Ascending aorta (tissue), 2 donors: ENCODE measurements at regions not wholly inside any gene's neighbourhood (a gene's known extent, or its start where the extent isn't known, plus 50 kb on each side); places are given as distances from the start of the nearest gene placed in this dataset.

Experiments used
- DNase-seq, 2 donors: peaks; one replicate each; pipeline ENCODE4 v3.0.0-alpha.2; 2019; ENCODE audit warnings: low spot score in 2 of 2
- H3K27ac ChIP-seq, 2 donors: fragments of 200-600 bp; sonication (generic); one replicate each; pipeline ENCODE4 v1.5.1; 2016 to 2017; ENCODE audit warnings: mild to moderate bottlenecking in 1 of 2
- H3K27me3 ChIP-seq: fragments of 200-600 bp; sonication (generic); one replicate; pipeline ENCODE4 v1.5.1; 2017
- H3K36me3 ChIP-seq, 2 donors: fragments of 200-600 bp; sonication (generic); one replicate each; pipeline ENCODE4 v1.5.1; 2016
- H3K4me1 ChIP-seq, 2 donors: fragments of 200-600 bp; sonication (generic); one replicate each; pipeline ENCODE4 v1.5.1; 2016 to 2017; ENCODE audit warnings: mild to moderate bottlenecking in 1 of 2
- H3K4me3 ChIP-seq, 2 donors: fragments of 200-600 bp; sonication (generic); one replicate each; pipeline ENCODE4 v1.5.1; 2016 to 2017; ENCODE audit warnings: mild to moderate bottlenecking in 1 of 2
- H3K9me3 ChIP-seq, 2 donors: fragments of 200-600 bp; sonication (generic); one replicate each; pipeline ENCODE4 v1.5.1; 2016
- intact Hi-C: fragments of 100-400 bp; cut with DNase I; formaldehyde crosslinking; loops from one replicate; pipeline ENCODE4 v1.15.1; 2023
- TF ChIP-seq, protein P1 (sequence below), 3 experiments: fragments of 200-600 bp in 2 of 3; fragments of 450-650 bp in 1 of 3; sonication (generic) in 2 of 3; IDR thresholded peaks; one replicate each; pipeline ENCODE4 v1.5.1; 2016 to 2019; ENCODE audit warnings: antibody characterized with exemption in 3 of 3, mild to moderate bottlenecking in 1 of 3, moderate library complexity in 1 of 3

DNA sequence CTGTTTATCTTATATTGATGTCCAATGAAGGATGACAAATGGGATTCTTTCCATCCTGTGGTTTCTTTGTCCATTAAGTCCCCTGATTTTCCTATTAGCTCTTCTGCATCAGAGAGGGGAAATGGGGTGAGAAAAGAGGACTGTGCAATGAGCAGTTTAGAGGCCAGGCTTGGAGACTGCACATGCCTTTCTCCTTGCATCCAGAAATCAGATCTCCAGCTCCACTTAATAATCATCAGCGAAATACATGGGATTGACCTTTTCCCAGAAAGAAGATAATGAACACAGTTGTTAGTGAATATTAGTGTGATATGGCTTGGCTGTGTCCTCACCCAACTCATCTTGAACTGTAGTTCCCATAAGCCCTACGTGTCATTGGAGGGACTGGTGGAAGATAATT lies 697.4 kb downstream of the CBLN2 start:
- Histone ChIP-seq H3K4me3 (no peak overlapping the region), H3K27me3 (no peaks in the 10 kb centered on the region), H3K9me3 (no peaks in the 10 kb centered on the region), H3K36me3 (no peaks in the 10 kb centered on the region), H3K27ac (no peak overlapping the region), H3K4me1 (no peaks in the 10 kb centered on the region)
- no peak for DNase-seq
- intact Hi-C loops, result no loop called here
- TF ChIP-seq, protein P1, sequence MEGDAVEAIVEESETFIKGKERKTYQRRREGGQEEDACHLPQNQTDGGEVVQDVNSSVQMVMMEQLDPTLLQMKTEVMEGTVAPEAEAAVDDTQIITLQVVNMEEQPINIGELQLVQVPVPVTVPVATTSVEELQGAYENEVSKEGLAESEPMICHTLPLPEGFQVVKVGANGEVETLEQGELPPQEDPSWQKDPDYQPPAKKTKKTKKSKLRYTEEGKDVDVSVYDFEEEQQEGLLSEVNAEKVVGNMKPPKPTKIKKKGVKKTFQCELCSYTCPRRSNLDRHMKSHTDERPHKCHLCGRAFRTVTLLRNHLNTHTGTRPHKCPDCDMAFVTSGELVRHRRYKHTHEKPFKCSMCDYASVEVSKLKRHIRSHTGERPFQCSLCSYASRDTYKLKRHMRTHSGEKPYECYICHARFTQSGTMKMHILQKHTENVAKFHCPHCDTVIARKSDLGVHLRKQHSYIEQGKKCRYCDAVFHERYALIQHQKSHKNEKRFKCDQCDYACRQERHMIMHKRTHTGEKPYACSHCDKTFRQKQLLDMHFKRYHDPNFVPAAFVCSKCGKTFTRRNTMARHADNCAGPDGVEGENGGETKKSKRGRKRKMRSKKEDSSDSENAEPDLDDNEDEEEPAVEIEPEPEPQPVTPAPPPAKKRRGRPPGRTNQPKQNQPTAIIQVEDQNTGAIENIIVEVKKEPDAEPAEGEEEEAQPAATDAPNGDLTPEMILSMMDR (IDR thresholded peaks at IDR 0.05), result no peak

DNA sequence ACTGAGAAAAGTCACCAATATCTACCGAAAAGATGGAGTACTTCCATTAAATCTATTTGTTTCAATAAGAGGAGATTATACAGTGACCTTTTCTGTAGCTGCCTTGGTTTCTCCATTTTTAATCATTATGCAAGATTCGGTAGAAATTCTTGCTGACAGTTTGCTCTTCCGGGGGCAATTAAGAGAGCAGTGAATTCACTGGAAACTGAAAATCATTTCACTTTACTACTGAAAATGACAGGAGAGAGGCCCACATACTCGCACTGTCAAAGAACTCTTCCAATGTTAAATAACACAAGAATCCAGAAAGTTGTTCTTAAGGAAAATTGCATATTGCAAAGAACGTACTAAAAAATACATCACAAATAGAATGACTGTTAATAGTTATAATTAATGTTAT lies 699.3 kb downstream of the CBLN2 start:
- intact Hi-C loops, result no loop called here
- TF ChIP-seq, protein P1 (IDR thresholded peaks at IDR 0.05), result no peak
- H3K36me3 ChIP-seq, result no peaks in the 10 kb centered on the region
- H3K9me3 ChIP-seq, result no peaks in the 10 kb centered on the region
- DNase-seq, result no peak
- H3K4me3 ChIP-seq, result no peak overlapping the region
- no peaks in the 10 kb centered on the region for H3K4me1 ChIP-seq
- H3K27ac ChIP-seq, result no peak overlapping the region
- H3K27me3 ChIP-seq, result no peaks in the 10 kb centered on the region

DNA sequence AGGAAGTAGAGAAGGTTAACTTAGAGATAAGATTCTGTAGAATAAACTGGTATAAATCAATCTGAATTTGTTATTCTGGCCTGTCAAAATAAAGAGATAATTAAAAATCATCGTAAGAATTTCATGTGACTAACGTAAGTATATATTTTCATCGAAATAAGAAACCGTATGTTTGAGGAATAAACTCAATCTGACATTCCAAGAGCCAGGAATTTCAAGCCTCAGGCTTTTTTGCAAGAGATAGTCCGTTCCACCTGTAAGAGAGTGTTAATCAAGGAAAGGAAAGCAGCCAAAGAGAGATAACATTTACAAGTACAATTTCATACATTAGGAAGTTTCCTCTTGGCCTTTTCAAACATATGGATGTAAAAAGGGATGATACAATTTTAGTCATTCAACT lies 701.5 kb downstream of the CBLN2 start:
- no peak for DNase-seq
- Histone ChIP-seq H3K27ac (no peak overlapping the region), H3K27me3 (no peaks in the 10 kb centered on the region), H3K36me3 (no peaks in the 10 kb centered on the region), H3K4me1 (no peaks in the 10 kb centered on the region), H3K4me3 (no peak overlapping the region), H3K9me3 (no peaks in the 10 kb centered on the region)
- TF ChIP-seq, protein P1 (IDR thresholded peaks at IDR 0.05), result no peak
- intact Hi-C loops, result no loop called here

DNA sequence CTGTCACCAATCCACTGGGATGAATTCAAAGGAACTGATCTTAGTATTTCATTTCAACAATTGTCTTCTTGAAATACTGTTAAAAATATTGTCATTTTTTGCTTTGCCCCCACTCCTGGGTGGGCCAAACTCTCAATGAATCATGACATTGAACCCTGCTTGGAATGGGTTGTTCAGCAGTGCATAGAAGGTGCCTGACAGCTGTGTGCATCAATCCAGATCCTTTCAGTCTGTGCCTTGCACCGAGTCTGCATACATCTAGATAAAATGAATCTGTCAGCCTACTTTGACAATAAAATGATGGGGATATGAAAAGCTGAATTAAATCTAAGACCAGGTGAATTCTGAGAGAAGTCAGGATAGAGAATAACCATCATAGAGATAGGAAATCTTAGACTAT lies 706.6 kb downstream of the CBLN2 start:
- DNase-seq, result no peak
- H3K9me3 ChIP-seq, result no peaks in the 10 kb centered on the region
- no peaks in the 10 kb centered on the region for H3K4me1 ChIP-seq
- TF ChIP-seq, protein P1 (IDR thresholded peaks at IDR 0.05), result no peak
- H3K36me3 ChIP-seq, result no peaks in the 10 kb centered on the region
- no peak overlapping the region for H3K27ac ChIP-seq
- no peaks in the 10 kb centered on the region for H3K27me3 ChIP-seq
- intact Hi-C loops, result no loop called here
- H3K4me3 ChIP-seq, result no peak overlapping the region

DNA sequence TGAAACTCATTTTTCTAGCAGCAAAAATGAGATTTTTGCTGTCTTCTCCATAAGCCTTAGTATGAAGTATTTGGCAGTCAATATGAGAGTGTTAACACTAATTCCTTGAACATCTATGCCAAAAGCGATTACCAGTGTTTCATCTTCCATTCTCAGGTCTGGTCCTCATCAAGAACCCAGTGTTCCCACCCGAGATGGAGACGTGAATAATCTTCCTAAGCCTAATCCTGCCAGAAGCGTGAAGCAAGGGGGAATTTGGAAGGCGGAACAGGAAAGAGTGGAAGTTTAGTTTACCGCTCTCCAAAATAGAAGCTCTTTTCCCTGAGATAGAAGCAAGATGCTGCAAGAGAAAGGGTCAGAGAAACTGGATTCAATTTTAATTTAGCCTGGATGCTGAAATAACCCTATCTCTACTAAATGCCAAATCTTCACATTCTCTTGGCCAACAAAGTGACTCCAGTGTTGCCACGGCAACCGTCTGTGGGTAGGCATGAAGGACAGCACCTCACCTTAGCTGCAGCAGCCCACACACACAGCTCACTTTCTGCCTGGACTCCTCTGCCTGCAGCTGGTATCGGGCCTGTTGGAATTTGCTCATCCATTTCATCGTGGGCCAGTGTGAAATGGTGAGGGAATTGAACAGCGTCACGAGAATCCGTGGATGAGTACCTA lies 711.1 kb downstream of the CBLN2 start:
- no peaks in the 10 kb centered on the region for H3K9me3 ChIP-seq
- no peak overlapping the region for H3K27ac ChIP-seq
- H3K4me1 ChIP-seq, result no peaks in the 10 kb centered on the region
- H3K27me3 ChIP-seq, result no peaks in the 10 kb centered on the region
- TF ChIP-seq, protein P1 (IDR thresholded peaks at IDR 0.05), result no peak
- DNase-seq, result no peak
- H3K4me3 ChIP-seq, result no peak overlapping the region
- no peaks in the 10 kb centered on the region for H3K36me3 ChIP-seq
- intact Hi-C loops, result no loop called here

DNA sequence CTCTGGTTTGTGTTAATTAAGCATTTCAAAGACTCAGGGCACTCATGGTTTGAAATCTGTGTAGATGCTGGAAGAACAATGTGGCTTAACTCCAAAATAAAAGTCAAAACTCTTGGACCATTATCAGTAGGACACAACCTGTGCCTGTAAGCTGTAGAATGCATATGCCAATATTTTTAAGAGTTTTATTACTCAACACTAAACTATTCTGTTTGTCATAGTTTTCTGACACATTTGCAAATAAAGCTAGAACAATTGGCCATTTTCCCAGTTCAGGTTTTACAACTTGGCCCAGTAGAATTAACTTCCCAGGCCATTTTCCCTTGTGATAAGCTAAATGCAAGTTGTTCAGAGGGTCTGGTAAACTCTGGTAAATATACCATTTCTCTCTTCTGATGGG lies 713.1 kb downstream of the CBLN2 start:
- Histone ChIP-seq H3K4me1 (no peaks in the 10 kb centered on the region), H3K36me3 (no peaks in the 10 kb centered on the region), H3K9me3 (no peaks in the 10 kb centered on the region), H3K27me3 (no peaks in the 10 kb centered on the region), H3K4me3 (no peak overlapping the region), H3K27ac (no peak overlapping the region)
- no peak for DNase-seq
- intact Hi-C loops, result no loop called here
- TF ChIP-seq, protein P1 (IDR thresholded peaks at IDR 0.05), result no peak
